ENCODE measurements at regions not wholly inside any gene's neighbourhood (a gene's known extent, or its start where the extent isn't known, plus 50 kb on each side); places are given as distances from the start of the nearest gene placed in this dataset.

- no peak for DNase-seq (ENCODE audit: low read depth)
These were observed 89.9 kb upstream of the DCBLD2 start for GRCh38 chr3:98991393-98991792.

GRCh38 chr3:98990657-98991056 is 89.2 kb upstream of the DCBLD2 start:
- DNase-seq (ENCODE audit: low read depth), result no peak

- peak; percentile 95 for DNase-seq (ENCODE audit: low read depth)
These were observed 84.6 kb upstream of the DCBLD2 start for GRCh38 chr3:98986073-98986472.

DNA sequence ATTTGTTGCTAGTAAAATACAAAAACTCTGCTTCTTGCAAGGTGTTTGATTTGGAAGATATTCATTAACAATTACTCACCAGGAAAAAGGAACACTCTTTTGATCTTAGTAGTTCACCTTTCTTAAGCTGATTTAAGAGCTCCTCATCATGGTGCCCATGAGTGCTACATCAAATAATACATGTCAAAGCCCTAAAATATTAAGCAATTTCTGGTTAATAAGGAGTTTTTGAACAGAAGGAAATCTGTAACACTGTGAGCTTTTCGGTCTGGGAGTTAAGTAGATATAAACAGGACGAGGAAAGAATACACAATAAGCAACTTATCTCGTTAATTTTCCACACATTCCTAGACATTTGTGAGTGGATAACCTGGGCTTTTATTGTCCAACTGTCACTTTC is 83.9 kb upstream of the DCBLD2 start:
- no peak for DNase-seq (ENCODE audit: low read depth)

DNA sequence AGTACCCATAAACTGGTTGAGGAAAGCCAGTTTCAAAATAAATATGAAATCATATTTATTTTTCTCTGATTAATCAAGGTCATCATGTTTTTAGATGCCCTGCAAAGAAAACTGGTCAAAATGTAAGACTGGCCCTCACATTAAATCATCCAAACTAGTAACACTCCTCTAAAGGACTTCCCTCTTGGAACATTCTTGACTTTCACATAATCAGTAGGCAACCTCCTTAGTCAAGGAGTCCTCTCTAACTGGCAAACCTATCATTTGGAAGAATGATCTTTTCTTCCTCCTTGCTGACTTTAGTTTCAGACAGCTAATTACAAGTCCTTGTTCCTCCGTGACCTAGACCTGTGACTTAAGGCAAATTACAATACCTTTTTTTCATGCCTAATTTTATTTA is 82.5 kb upstream of the DCBLD2 start:
- DNase-seq (ENCODE audit: low read depth), result no peak

GRCh38 chr3:98982351-98982750 is 80.9 kb upstream of the DCBLD2 start:
- no peak for DNase-seq (ENCODE audit: low read depth)

DNA sequence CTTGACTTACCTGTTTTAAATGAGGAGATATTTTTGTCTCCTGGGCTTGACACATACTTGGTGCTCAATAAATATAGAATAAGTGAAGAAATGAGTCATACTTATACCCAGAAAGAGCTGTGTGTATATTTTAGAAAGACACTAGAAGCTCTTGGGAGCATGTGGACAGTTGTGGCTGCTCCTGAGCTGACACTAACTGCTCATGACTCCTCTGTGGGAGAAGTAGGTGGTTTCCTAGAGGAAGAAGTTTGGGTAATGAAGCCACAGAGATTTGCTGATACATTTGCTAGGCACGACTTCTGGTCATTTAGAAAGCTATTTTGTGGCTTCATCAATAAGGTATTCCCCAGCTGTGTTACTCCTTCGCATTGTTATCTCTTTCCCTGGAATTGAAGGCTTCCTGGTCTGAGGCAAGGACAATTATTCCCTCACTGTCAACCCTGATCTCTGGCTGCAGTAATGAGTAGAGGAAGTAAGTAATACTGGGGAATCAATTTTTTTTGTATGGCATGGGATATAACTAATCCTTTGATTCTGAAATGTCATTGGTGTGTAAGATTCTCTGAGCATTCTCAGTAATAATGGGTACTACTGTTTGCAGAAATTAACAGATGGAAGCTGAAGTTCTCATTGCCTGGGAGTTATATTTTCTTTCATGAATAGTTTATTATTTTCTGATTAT is 79.6 kb upstream of the DCBLD2 start:
- peak; percentile 95 for DNase-seq (ENCODE audit: low read depth)

- no peak for DNase-seq (ENCODE audit: low read depth)
These were observed 77.8 kb upstream of the DCBLD2 start for GRCh38 chr3:98979296-98979695.

- no peak for DNase-seq (ENCODE audit: low read depth)
These were observed 76.7 kb upstream of the DCBLD2 start for GRCh38 chr3:98978068-98978811.

GRCh38 chr3:98977520-98977919 is 76.0 kb upstream of the DCBLD2 start:
- DNase-seq (ENCODE audit: low read depth), result peak; percentile 90

DNA sequence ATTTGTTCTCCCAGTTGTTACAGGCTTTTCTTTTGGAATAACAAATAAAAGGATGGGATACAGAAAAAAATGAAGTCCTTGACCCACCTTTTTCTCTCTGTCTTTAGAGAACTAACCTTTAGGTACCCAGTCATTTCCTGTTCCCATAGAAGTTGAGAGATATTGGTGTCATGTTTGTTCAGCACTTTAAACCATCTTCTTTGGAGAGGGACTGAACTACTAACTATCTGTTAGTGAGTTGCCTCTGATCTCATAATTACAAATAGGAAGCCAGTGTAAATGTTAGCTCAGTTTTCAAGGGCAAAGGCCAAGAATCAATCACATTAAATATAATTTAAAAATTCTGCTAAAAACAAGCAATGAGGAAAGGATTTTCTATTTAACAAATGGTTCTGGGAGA is 72.9 kb upstream of the DCBLD2 start:
- DNase-seq (ENCODE audit: low read depth), result no peak

DNA sequence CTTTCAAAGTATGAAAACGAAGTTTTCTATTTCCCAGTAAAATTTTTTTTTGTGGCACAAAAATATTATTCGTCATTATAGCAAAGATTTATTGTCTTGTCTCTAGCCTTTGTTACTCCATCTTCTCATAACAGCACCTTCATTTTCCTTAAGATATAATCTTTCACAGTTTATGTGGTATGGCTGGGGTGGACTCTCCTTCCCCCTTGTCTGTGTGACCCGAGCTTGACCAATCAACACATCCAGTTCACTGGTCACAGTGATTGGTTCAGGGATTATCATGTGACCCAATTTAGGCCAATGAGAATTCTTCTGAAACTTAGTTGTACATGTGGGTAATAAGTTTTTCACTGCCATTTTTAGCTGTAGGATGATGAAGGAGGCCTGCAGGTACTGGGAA is 71.2 kb upstream of the DCBLD2 start:
- no peak for DNase-seq (ENCODE audit: low read depth)

DNA sequence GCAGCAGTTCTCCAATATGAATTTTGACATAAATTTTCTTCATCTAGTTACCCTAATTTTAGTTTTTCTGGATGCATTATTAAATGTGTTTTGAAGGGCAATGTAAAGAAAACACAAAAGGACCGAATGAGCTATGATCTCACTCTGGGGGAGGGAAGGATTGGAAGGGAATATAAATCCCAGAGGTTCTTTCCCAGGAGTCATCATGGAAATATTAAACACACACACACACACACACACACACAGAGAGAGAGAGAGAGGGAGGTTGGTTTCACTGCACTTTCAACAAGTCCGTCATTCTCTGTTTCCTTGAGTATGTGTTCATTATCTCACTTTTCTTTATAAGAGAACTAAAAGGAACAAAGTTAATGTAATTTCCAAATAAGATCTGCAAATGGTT is 70.7 kb upstream of the DCBLD2 start:
- peak; percentile 90 for DNase-seq (ENCODE audit: low read depth)

- peak; percentile 97 for DNase-seq (ENCODE audit: low read depth)
These were observed 69.7 kb upstream of the DCBLD2 start for GRCh38 chr3:98971169-98971681.

DNA sequence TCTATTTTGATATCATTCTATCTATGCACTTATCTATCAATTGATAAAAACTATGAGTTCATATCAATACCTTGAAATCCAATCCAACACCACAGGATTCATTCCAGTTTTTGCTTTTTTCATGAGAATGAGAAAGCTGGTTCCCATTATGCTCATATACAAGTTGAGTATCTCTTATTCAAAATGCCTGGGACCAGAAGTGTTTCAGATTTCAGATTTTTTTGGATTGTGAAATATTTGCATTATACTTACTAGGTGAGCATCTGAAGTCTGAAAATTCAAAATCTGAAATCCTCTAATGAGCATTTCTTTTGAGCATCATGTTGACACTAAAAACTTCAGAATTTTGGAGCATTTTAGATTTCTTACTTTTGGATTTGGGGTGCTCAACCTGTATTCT is 67.8 kb upstream of the DCBLD2 start:
- no peak for DNase-seq (ENCODE audit: low read depth)

DNA sequence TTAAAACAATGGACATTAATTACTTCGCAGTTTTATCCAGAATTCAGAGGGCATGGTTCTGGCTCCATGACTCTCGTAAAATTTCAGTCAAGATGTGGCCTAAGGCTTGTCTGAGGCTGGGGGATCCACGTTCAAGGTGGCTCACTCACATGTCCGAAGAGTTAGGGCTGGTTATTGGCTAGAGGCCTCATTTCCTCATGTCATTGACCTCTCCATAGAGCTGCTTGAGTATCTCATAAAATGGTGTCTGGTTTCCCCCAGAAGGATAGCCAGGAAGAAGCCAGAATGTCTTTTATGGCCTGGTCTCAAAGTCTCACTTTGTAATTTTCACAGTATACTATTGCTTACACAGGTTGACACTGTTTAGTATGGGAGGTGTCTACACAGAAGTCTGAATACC is 67.3 kb upstream of the DCBLD2 start:
- no peak for DNase-seq (ENCODE audit: low read depth)

DNA sequence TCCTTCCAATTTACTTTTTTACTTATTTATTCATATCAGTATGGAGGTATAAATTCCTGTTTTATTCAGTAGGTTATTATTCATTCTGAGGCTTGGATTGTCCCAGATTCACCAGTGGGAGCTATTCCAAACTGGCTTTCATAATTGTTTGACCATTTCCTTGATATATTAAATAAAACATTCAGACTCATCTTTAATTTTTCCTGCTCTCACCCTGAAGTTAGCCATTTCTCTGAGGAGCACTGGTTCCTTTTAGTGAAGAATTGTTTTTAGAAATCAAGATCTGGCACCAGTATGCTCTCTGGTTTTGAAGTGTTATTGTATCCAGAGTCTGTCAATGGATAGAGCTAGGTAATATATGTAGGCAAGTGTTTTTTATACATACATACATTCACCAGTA is 66.9 kb upstream of the DCBLD2 start:
- DNase-seq (ENCODE audit: low read depth), result no peak

GRCh38 chr3:98967758-98968157 is 66.3 kb upstream of the DCBLD2 start:
- no peak for DNase-seq (ENCODE audit: low read depth)

GRCh38 chr3:98966862-98967546 is 65.5 kb upstream of the DCBLD2 start:
- no peak for DNase-seq (ENCODE audit: low read depth)

DNA sequence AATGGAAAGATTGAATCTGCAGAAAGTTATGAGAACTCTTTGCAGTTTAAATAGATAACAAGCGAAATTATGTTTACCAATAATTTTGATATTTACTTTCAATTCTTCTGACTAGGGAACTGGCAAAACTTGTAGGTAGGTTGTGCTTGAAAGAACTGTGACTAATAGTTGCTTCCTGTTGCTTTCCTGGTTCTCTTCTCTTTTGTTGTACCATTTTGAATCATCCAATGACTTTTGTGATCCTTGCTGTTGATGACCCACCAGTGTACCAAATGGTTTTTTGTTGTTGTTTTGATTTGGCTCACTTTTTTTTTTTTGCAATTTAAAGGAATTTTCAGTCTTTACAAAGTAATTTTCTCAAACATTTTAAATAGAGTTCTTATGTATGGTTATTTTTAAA is 64.9 kb upstream of the DCBLD2 start:
- DNase-seq (ENCODE audit: low read depth), result no peak

DNA sequence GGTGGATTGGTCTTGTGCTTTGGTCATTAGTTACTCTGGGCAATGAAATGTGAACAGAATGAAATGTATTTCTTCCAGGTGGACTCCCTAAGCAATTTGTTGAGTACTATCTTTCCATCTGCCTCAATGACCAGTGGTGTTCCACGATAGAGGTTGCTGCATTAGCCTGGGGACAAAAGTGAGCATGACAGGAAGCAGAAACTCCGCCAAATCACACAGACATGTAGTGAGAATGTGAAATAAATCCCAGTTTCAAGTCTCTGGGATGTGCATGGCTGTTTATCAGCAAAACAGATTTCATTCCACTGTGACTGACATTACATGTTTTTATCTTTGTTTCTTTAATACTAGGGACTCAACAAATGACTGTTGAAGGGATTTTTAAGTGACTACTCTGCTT is 63.3 kb upstream of the DCBLD2 start:
- DNase-seq (ENCODE audit: low read depth), result no peak

- no peak for DNase-seq (ENCODE audit: low read depth)
These were observed 62.1 kb upstream of the DCBLD2 start for GRCh38 chr3:98963546-98963945.

DNA sequence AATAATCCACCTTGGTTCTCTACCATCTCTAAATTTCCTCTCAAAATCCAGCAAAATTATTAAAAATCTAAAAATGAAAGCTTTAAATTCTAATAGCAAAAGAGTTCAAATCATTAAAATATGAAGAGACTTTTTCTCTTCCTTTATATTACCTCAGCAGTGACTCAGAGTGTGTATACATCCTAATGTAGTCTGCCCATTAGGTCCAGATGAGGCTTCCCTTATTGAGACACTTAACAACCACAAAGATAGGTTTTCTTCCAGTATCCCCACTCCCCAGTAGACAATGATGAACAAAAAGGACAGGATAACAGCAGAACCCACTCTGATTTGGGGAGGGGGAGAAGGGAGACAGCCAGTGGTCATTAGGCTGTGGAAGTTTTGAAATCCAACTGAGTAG is 61.5 kb upstream of the DCBLD2 start:
- DNase-seq (ENCODE audit: low read depth), result no peak

Data from HS-5 (cell line).